Ovary (tissue), 3 donors: ENCODE measurements at regions not wholly inside any gene's neighbourhood (a gene's known extent, or its start where the extent isn't known, plus 50 kb on each side); places are given as distances from the start of the nearest gene placed in this dataset.

Experiments
- CTCF ChIP-seq, 3 donors: fragments of 450-650 bp in 2 of 3; fragments of 200-600 bp in 1 of 3; IDR thresholded peaks; one replicate each; pipeline versions ENCODE4 v1.5.1 to v1.8.0; 2016 to 2022; ENCODE audit warnings: antibody characterized with exemption in 3 of 3, mild to moderate bottlenecking in 1 of 3
- EP300 ChIP-seq: sonication (generic); formaldehyde crosslinking; IDR thresholded peaks from one replicate; pipeline ENCODE4 v1.6.1; 2017; ENCODE audit warnings: antibody characterized with exemption
- POLR2A ChIP-seq: fragments of 450-650 bp; IDR thresholded peaks from one replicate; pipeline ENCODE4 v1.6.1; 2017; ENCODE audit warnings: antibody characterized with exemption, mild to moderate bottlenecking, moderate library complexity
- donor health status: DM: no; HTN: no; CAD: no.

GRCh38 chr20:22513574-22513973 lies 70.8 kb downstream of the FOXA2 start:
- TF ChIP-seq POLR2A, result no peak
- no peak for TF ChIP-seq CTCF (IDR thresholded peaks at IDR 0.05)
- no peak for TF ChIP-seq EP300
